ENCODE measurements at regions not wholly inside any gene's neighbourhood (a gene's known extent, or its start where the extent isn't known, plus 50 kb on each side); places are given as distances from the start of the nearest gene placed in this dataset.

DNA sequence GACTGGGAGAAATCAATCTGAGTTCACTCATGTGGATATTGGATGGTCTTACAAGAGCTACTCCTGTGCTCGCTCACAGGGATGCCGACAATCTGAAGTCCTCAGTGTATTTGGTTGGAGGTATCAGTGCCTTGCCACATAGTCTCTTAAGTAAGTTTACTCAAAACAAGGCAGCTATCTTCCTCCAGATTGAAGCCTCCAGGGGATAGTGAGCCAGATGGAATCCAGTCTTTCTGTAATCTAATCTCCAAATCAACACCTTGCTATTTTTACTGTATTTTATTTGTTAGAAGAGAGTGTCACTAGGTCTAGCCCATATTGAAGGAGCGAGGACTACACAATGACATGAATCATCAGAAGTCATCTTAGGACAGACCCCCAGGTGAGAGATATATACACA is 456.6 kb upstream of the POT1 start:
- Histone ChIP-seq H3K9me3 (peaks cover 0 to 3% (median 0%) of the 10 kb centered on the region in 4 donors), H3K27ac (no peak overlapping the region), H3K27me3 (no peaks in the 10 kb centered on the region), H3K4me1 (no peaks in the 10 kb centered on the region), H3K4me3 (no peak overlapping the region), H3K36me3 (no peaks in the 10 kb centered on the region)
- no peak for DNase-seq
- TF ChIP-seq, protein P1, sequence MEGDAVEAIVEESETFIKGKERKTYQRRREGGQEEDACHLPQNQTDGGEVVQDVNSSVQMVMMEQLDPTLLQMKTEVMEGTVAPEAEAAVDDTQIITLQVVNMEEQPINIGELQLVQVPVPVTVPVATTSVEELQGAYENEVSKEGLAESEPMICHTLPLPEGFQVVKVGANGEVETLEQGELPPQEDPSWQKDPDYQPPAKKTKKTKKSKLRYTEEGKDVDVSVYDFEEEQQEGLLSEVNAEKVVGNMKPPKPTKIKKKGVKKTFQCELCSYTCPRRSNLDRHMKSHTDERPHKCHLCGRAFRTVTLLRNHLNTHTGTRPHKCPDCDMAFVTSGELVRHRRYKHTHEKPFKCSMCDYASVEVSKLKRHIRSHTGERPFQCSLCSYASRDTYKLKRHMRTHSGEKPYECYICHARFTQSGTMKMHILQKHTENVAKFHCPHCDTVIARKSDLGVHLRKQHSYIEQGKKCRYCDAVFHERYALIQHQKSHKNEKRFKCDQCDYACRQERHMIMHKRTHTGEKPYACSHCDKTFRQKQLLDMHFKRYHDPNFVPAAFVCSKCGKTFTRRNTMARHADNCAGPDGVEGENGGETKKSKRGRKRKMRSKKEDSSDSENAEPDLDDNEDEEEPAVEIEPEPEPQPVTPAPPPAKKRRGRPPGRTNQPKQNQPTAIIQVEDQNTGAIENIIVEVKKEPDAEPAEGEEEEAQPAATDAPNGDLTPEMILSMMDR (IDR thresholded peaks at IDR 0.05), result no peak
- TF ChIP-seq POLR2A (IDR thresholded peaks at IDR 0.05), result no peak

DNA sequence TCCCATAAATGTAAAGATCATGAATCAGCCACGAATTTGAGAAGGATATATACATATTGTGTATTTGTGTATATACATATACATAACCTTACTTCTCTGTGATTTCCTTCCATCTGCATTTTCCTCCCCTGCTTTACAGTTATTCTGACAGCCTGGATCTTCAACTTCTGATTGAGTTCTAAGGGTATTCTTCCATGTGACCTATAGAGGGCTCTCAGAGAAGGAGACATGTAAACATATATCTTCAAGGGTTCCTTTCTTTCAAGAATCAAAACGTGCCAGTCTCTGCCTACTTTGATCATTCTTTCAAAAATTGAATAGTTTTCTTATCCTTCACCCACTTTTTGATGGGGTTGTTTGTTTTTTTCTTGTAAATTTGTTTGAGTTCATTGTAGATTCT is 453.7 kb upstream of the POT1 start:
- Histone ChIP-seq H3K4me1 (no peaks in the 10 kb centered on the region), H3K27me3 (no peaks in the 10 kb centered on the region), H3K4me3 (no peak overlapping the region), H3K9me3 (peaks cover 0 to 3% (median 0%) of the 10 kb centered on the region in 4 donors), H3K36me3 (no peaks in the 10 kb centered on the region), H3K27ac (no peak overlapping the region)
- no peak for DNase-seq
- TF ChIP-seq, protein P1 (IDR thresholded peaks at IDR 0.05), result no peak
- no peak for TF ChIP-seq POLR2A (IDR thresholded peaks at IDR 0.05)

- DNase-seq, result no peak
- no peak overlapping the region for H3K27ac ChIP-seq
- H3K4me3 ChIP-seq, result no peak overlapping the region
- H3K36me3 ChIP-seq, result no peaks in the 10 kb centered on the region
- H3K9me3 ChIP-seq, result peaks cover 0 to 3% (median 0%) of the 10 kb centered on the region in 4 donors
- TF ChIP-seq, protein P1 (IDR thresholded peaks at IDR 0.05), result no peak
- TF ChIP-seq POLR2A (IDR thresholded peaks at IDR 0.05), result no peak
- H3K27me3 ChIP-seq, result no peaks in the 10 kb centered on the region
- H3K4me1 ChIP-seq, result no peaks in the 10 kb centered on the region
These were observed 452.8 kb upstream of the POT1 start for GRCh38 chr7:125382401-125382800.

GRCh38 chr7:125375942-125376341 is 446.3 kb upstream of the POT1 start:
- no peaks in the 10 kb centered on the region for H3K27me3 ChIP-seq
- TF ChIP-seq POLR2A (IDR thresholded peaks at IDR 0.05), result no peak
- TF ChIP-seq, protein P1 (IDR thresholded peaks at IDR 0.05), result no peak
- no peak overlapping the region for H3K27ac ChIP-seq
- no peaks in the 10 kb centered on the region for H3K4me1 ChIP-seq
- DNase-seq, result no peak
- no peak overlapping the region for H3K4me3 ChIP-seq
- H3K36me3 ChIP-seq, result no peaks in the 10 kb centered on the region
- no peaks in the 10 kb centered on the region for H3K9me3 ChIP-seq

- DNase-seq, result no peak
- H3K36me3 ChIP-seq, result no peaks in the 10 kb centered on the region
- TF ChIP-seq, protein P1 (IDR thresholded peaks at IDR 0.05), result no peak
- H3K9me3 ChIP-seq, result no peaks in the 10 kb centered on the region
- H3K4me3 ChIP-seq, result no peak overlapping the region
- H3K4me1 ChIP-seq, result no peaks in the 10 kb centered on the region
- no peaks in the 10 kb centered on the region for H3K27me3 ChIP-seq
- H3K27ac ChIP-seq, result no peak overlapping the region
These were observed 440.9 kb upstream of the POT1 start for GRCh38 chr7:125370502-125370901.

DNA sequence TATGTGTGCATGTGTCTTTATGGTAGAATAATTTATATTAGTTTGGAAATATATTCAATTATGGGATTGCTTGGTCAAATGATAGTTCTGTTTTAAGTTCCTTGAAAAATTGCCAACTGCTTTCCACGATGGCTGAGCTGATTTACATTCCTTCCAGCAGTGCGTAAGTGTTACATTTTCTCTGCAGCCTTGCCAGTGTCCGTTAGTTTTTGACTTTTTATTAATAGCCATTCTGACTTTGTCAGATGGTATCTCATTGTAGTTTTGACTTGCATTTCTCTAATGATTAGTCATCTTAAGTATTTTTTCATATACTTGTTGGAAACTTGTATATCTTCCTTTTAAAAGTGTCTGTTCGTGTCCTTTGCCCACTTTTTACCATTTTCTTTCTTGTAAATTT is 434.2 kb upstream of the POT1 start:
- no peaks in the 10 kb centered on the region for H3K27me3 ChIP-seq
- peaks cover 0 to 3% (median 0%) of the 10 kb centered on the region in 4 donors for H3K9me3 ChIP-seq
- no peak for DNase-seq
- no peak overlapping the region for H3K4me3 ChIP-seq
- no peaks in the 10 kb centered on the region for H3K36me3 ChIP-seq
- no peak overlapping the region for H3K27ac ChIP-seq
- no peaks in the 10 kb centered on the region for H3K4me1 ChIP-seq
- TF ChIP-seq POLR2A (IDR thresholded peaks at IDR 0.05), result no peak
- TF ChIP-seq, protein P1 (IDR thresholded peaks at IDR 0.05), result no peak
